ENCODE measurements at regions not wholly inside any gene's neighbourhood (a gene's known extent, or its start where the extent isn't known, plus 50 kb on each side); places are given as distances from the start of the nearest gene placed in this dataset.

DNA sequence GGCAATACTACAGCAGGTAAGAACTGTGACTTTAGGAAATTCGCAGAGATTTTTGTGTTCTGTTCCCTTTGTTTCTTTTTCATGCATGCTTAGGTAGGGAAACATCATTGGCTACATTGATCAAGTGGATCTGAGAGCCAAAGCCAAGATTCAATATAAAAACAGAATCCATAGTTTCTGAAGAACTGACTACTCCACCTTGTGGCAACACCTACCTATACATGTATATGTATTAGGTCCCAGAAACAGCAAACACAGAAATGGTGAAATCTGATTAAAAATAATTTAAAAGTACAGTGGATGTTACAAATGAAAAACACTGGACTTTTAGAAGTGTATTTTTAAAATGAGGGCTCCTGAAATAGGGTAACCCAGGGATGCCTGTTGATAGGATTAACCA, 322.6 kb upstream of the MAOA start:
- Histone ChIP-seq H3K36me3 (ENCODE audit: control insufficient read depth, insufficient read depth, low read length) (no peaks in the 10 kb centered on the region), H3K27me3 (ENCODE audit: control insufficient read depth, insufficient read depth, low read length) (no peaks in the 10 kb centered on the region), H3K4me1 (ENCODE audit: control insufficient read depth, insufficient read depth, low read length) (no peaks in the 10 kb centered on the region), H3K4me3 (ENCODE audit: low read length) (no peak overlapping the region), H3K27ac (ENCODE audit: low read length) (no peak overlapping the region), H3K9me3 (replicated peaks; ENCODE audit: control insufficient read depth, low read depth, low read length) (peaks cover 3% of the 10 kb centered on the region)
- no peak for DNase-seq
- WGBS (ENCODE audit: insufficient coverage), result no CpG with 5 or more reads among the region's 1 CpG

DNA sequence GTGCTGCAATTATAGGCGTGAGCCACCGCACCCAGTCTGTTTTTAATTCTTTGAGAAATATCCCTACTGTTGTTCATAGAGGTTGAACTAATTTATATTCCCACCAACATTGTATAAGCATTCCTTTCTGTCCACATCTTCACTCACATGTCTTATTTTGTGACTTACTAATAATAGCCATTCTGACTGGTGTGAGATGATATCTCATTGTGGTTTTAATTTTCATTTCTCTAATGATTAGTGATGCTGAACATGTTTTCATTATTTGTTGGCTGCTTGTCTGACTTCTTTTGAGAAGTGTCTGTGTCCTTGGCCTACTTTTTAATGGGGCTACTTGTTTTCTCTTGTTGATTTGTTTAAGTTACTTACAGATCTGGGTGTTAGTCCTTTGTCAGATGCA, 310.9 kb upstream of the MAOA start:
- H3K4me1 ChIP-seq (ENCODE audit: control insufficient read depth, insufficient read depth, low read length), result no peaks in the 10 kb centered on the region
- H3K36me3 ChIP-seq (ENCODE audit: control insufficient read depth, insufficient read depth, low read length), result no peaks in the 10 kb centered on the region
- H3K27ac ChIP-seq (ENCODE audit: low read length), result no peak overlapping the region
- DNase-seq, result no peak
- WGBS (ENCODE audit: insufficient coverage), result no CpG with 5 or more reads among the region's 2 CpGs
- no peaks in the 10 kb centered on the region for H3K9me3 ChIP-seq (replicated peaks; ENCODE audit: control insufficient read depth, low read depth, low read length)
- H3K4me3 ChIP-seq (ENCODE audit: low read length), result no peak overlapping the region
- H3K27me3 ChIP-seq (ENCODE audit: control insufficient read depth, insufficient read depth, low read length), result peaks cover 4% of the 10 kb centered on the region

DNA sequence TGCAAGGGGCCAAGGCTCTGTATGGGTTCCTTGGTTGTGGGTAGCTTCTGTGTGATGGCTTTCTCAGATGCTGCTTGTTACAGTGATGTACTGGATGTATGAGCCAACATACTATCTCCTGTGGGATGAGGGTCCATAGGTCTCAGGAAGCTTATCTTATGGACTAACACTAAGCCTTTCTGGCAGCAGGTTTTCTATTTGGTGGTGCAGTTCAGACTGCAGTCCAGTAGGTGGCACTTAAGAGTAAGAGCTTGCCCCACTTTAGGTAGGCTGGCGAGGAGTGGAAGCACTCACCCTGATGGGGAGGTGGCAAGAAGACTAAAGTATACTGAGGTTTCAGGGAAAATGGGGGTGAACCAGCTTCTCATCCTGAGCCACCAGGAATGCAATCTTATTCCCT, 306.7 kb upstream of the MAOA start:
- peaks cover 5% of the 10 kb centered on the region for H3K27me3 ChIP-seq (ENCODE audit: control insufficient read depth, insufficient read depth, low read length)
- H3K4me3 ChIP-seq (ENCODE audit: low read length), result no peak overlapping the region
- WGBS (ENCODE audit: insufficient coverage), result no CpG with 5 or more reads among the region's 1 CpG
- no peaks in the 10 kb centered on the region for H3K9me3 ChIP-seq (replicated peaks; ENCODE audit: control insufficient read depth, low read depth, low read length)
- DNase-seq, result no peak
- no peaks in the 10 kb centered on the region for H3K36me3 ChIP-seq (ENCODE audit: control insufficient read depth, insufficient read depth, low read length)
- H3K27ac ChIP-seq (ENCODE audit: low read length), result no peak overlapping the region
- no peaks in the 10 kb centered on the region for H3K4me1 ChIP-seq (ENCODE audit: control insufficient read depth, insufficient read depth, low read length)

DNA sequence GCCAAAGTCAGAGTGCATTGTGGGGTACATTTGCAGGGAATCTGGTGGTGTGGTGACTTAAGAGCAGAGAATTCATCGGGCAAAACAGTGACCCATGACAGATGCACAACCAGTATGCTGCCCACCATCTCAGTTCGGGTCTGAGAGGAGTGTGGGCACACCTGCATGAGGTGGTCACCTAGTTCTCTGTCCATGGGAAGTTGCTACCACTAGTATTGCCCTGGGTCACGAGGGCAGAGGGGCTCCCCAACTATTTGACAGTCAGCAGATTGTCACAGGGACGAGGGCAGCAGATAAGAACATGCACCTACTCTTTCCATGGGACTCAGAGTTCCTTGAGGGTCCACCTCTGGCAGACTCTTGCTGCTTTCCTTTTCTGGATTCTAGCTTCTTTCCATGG, 305.2 kb upstream of the MAOA start:
- Histone ChIP-seq H3K36me3 (ENCODE audit: control insufficient read depth, insufficient read depth, low read length) (no peaks in the 10 kb centered on the region), H3K4me3 (ENCODE audit: low read length) (no peak overlapping the region), H3K27me3 (ENCODE audit: control insufficient read depth, insufficient read depth, low read length) (peaks cover 5% of the 10 kb centered on the region), H3K4me1 (ENCODE audit: control insufficient read depth, insufficient read depth, low read length) (no peaks in the 10 kb centered on the region), H3K9me3 (replicated peaks; ENCODE audit: control insufficient read depth, low read depth, low read length) (no peaks in the 10 kb centered on the region), H3K27ac (ENCODE audit: low read length) (no peak overlapping the region)
- WGBS (ENCODE audit: insufficient coverage), result 70% methylated on average over 4 of the region's 4 CpGs
- no peak for DNase-seq

DNA sequence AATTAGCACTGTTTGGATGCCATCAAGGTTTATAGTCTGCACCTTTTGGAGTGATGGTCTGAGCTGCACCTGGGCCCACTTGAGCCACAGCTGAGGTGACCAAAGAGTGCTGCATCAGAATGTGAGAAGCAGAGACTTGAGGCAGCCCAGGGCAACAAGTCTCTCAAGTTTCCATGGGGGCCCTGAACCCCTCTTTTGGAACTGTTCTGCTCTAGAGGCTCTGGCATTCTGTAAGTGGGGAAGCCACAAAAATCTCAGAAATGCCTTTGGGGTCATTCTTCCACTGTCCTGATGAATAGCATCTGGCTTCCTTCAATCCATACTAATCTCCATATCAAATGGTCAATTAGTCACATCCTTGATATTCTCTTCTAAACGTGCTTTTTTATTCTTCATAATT, 298.4 kb upstream of the MAOA start:
- Histone ChIP-seq H3K27me3 (ENCODE audit: control insufficient read depth, insufficient read depth, low read length) (no peaks in the 10 kb centered on the region), H3K4me3 (ENCODE audit: low read length) (no peak overlapping the region), H3K4me1 (ENCODE audit: control insufficient read depth, insufficient read depth, low read length) (no peaks in the 10 kb centered on the region), H3K27ac (ENCODE audit: low read length) (no peak overlapping the region), H3K9me3 (replicated peaks; ENCODE audit: control insufficient read depth, low read depth, low read length) (no peaks in the 10 kb centered on the region), H3K36me3 (ENCODE audit: control insufficient read depth, insufficient read depth, low read length) (no peaks in the 10 kb centered on the region)
- DNase-seq, result no peak
- no CpG with 5 or more reads among the region's 1 CpG for WGBS (ENCODE audit: insufficient coverage)

DNA sequence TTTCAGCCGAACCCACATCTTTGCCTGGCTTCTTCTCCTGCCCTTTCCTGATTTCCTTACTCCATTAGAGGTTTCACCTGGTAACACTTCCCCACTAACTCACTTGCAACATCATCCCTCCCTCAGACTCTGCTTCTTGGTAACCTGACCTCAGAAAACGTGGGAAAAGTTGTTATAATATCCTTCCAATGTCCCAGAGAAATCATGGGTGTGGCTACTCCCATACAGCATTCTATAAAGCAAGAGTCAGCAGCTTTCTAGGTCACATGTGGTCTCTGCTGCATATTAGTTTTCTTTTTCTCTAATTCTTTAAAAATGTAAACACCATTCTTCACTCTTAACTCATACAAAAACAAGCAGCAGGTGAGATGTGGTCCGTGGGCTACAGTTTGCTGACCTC, 283.1 kb upstream of the MAOA start:
- DNase-seq, result no peak
- H3K27me3 ChIP-seq (ENCODE audit: control insufficient read depth, insufficient read depth, low read length), result peaks cover 3% of the 10 kb centered on the region
- no peak overlapping the region for H3K4me3 ChIP-seq (ENCODE audit: low read length)
- no peak overlapping the region for H3K27ac ChIP-seq (ENCODE audit: low read length)
- WGBS (ENCODE audit: insufficient coverage), result 50% methylated on average over 1 of the region's 3 CpGs
- no peaks in the 10 kb centered on the region for H3K4me1 ChIP-seq (ENCODE audit: control insufficient read depth, insufficient read depth, low read length)
- no peaks in the 10 kb centered on the region for H3K36me3 ChIP-seq (ENCODE audit: control insufficient read depth, insufficient read depth, low read length)
- H3K9me3 ChIP-seq (replicated peaks; ENCODE audit: control insufficient read depth, low read depth, low read length), result no peaks in the 10 kb centered on the region

DNA sequence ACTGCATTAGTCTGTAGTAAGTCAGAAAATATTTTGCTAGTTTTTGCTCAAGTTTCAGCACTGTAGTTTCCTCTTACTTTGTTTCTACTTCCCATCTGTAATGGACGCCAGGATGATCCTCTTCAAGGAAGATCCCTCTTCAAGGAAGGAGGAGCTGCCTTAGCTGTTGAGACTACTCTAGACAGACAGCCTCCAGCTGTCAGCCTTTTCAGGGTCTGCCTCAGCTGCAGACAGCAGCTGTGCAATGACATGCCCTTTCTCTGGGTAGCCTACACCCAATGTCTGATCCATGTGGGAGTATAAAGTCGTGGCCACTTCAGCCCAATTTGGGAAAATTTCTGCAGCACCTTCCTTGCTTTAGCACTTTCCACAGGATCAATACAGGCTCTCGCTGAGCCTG, 281.0 kb upstream of the MAOA start:
- Histone ChIP-seq H3K27ac (ENCODE audit: low read length) (no peak overlapping the region), H3K27me3 (ENCODE audit: control insufficient read depth, insufficient read depth, low read length) (peaks cover 6% of the 10 kb centered on the region), H3K4me1 (ENCODE audit: control insufficient read depth, insufficient read depth, low read length) (no peaks in the 10 kb centered on the region), H3K9me3 (replicated peaks; ENCODE audit: control insufficient read depth, low read depth, low read length) (no peaks in the 10 kb centered on the region), H3K4me3 (ENCODE audit: low read length) (no peak overlapping the region), H3K36me3 (ENCODE audit: control insufficient read depth, insufficient read depth, low read length) (no peaks in the 10 kb centered on the region)
- peak; percentile 14 for DNase-seq
- WGBS (ENCODE audit: insufficient coverage), result 49% methylated on average over 3 of the region's 3 CpGs

DNA sequence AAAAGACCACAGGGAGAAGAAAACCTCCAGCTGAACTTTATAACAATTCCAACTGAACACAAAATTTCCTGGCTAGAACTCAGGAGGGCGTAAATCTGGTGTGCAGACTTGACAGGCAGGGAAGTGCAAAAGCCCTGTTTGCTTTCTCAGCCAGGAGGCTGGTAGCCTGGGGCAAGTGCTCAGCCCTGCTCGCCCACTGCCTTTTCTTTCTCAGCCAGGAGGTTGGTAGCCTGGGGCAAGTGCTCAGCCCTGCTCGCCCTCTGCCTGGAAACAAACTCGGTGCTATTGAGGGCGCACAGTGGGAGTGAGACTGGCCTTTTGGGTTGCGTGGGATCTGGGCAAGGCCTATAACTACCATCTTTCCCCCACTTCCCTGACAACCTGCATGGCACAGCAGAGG, 275.4 kb upstream of the MAOA start:
- no peak for DNase-seq
- Histone ChIP-seq H3K4me3 (ENCODE audit: low read length) (no peak overlapping the region), H3K4me1 (ENCODE audit: control insufficient read depth, insufficient read depth, low read length) (no peaks in the 10 kb centered on the region), H3K27me3 (ENCODE audit: control insufficient read depth, insufficient read depth, low read length) (peaks cover 14% of the 10 kb centered on the region), H3K36me3 (ENCODE audit: control insufficient read depth, insufficient read depth, low read length) (no peaks in the 10 kb centered on the region), H3K9me3 (replicated peaks; ENCODE audit: control insufficient read depth, low read depth, low read length) (peaks cover 8% of the 10 kb centered on the region), H3K27ac (ENCODE audit: low read length) (no peak overlapping the region)
- WGBS (ENCODE audit: insufficient coverage), result 74% methylated on average over 6 of the region's 6 CpGs

DNA sequence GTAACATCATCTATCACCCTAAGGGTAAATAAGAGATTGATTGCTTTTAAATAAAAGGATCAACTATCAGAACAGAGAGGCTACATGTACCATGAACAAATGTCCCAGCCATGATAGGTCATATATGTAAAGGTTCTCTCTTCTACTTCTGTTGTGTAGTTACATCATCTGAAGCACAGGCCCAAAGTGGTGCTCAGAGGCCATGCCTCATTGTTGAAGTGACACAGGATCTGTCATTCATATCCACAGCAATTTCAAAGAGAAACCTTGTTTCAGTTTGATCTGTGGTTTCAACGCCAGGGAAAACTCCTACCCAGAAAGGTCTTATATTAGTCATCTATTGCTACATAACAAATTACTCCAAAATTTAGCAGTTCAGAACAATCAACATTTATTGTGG, 269.2 kb upstream of the MAOA start:
- Histone ChIP-seq H3K9me3 (replicated peaks; ENCODE audit: control insufficient read depth, low read depth, low read length) (no peaks in the 10 kb centered on the region), H3K4me3 (ENCODE audit: low read length) (no peak overlapping the region), H3K36me3 (ENCODE audit: control insufficient read depth, insufficient read depth, low read length) (no peaks in the 10 kb centered on the region), H3K27ac (ENCODE audit: low read length) (no peak overlapping the region), H3K4me1 (ENCODE audit: control insufficient read depth, insufficient read depth, low read length) (no peaks in the 10 kb centered on the region), H3K27me3 (ENCODE audit: control insufficient read depth, insufficient read depth, low read length) (peaks cover 8% of the 10 kb centered on the region)
- DNase-seq, result no peak
- no CpG with 5 or more reads among the region's 1 CpG for WGBS (ENCODE audit: insufficient coverage)

DNA sequence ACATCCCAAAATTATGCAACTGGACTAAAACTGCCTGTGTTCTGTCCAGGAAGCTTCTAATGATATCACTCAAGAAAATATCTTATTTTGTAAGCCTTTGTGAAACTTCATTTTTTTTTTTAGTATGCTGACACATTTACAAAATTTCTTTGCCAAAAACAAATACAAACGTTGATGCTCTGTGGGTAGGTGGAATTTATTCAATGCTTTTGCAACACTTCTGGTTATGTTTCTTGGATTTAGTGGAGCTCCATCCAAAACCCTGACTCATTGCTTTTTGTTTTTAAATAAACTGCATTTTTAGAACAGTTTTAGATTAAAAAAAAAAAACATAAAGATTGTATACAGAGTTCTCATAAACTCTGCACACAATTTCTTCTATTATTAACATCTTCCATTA, 250.9 kb upstream of the MAOA start:
- Histone ChIP-seq H3K36me3 (ENCODE audit: control insufficient read depth, insufficient read depth, low read length) (no peaks in the 10 kb centered on the region), H3K4me1 (ENCODE audit: control insufficient read depth, insufficient read depth, low read length) (no peaks in the 10 kb centered on the region), H3K27ac (ENCODE audit: low read length) (no peak overlapping the region), H3K9me3 (replicated peaks; ENCODE audit: control insufficient read depth, low read depth, low read length) (no peaks in the 10 kb centered on the region), H3K4me3 (ENCODE audit: low read length) (no peak overlapping the region), H3K27me3 (ENCODE audit: control insufficient read depth, insufficient read depth, low read length) (no peaks in the 10 kb centered on the region)
- no peak for DNase-seq
- no CpG with 5 or more reads among the region's 1 CpG for WGBS (ENCODE audit: insufficient coverage)

DNA sequence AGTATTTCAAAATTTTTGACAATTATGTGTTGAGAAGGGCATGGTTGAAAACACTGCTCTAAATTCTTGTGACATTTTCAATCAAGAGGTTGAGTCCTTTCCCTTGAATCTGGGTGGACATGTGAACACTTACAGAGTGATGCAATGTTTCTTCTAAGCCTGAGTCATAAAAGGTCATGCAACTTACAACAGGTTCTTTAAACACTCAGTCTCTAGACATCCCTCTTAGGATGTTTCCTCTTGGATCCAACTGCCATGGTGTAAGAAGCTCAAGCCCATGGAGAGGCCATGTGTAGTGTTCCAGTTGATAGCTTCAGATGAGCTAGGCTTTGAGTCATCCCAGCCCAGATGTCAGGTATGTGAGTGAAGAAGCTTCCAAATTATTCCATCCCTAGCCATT, 232.2 kb upstream of the MAOA start:
- no peaks in the 10 kb centered on the region for H3K4me1 ChIP-seq (ENCODE audit: control insufficient read depth, insufficient read depth, low read length)
- H3K27ac ChIP-seq (ENCODE audit: low read length), result no peak overlapping the region
- H3K4me3 ChIP-seq (ENCODE audit: low read length), result no peak overlapping the region
- peaks cover 5% of the 10 kb centered on the region for H3K27me3 ChIP-seq (ENCODE audit: control insufficient read depth, insufficient read depth, low read length)
- H3K9me3 ChIP-seq (replicated peaks; ENCODE audit: control insufficient read depth, low read depth, low read length), result no peaks in the 10 kb centered on the region
- H3K36me3 ChIP-seq (ENCODE audit: control insufficient read depth, insufficient read depth, low read length), result no peaks in the 10 kb centered on the region
- DNase-seq, result no peak
